Neutrophil (primary cell): ENCODE measurements at regions not wholly inside any gene's neighbourhood (a gene's known extent, or its start where the extent isn't known, plus 50 kb on each side); places are given as distances from the start of the nearest gene placed in this dataset.
"Not testable (repeated sequence)": the region's sequence is repeated elsewhere in the genome, so short reads cannot be mapped to it uniquely, and the experiment has no call there.

Experiments used
- H3K27ac ChIP-seq: fragments of 200-600 bp; sonication (generic); 2 replicates; pipeline ENCODE4 v1.5.1; 2016; ENCODE audit warnings: mild to moderate bottlenecking, moderate library complexity
- H3K27me3 ChIP-seq: fragments of 200-600 bp; sonication (generic); 2 replicates; pipeline ENCODE4 v1.6.0; 2016; ENCODE audit warnings: mild to moderate bottlenecking
- H3K36me3 ChIP-seq: fragments of 200-600 bp; sonication (generic); 2 replicates; pipeline ENCODE4 v1.5.1; 2017
- H3K4me1 ChIP-seq, 2 experiments: fragments of 200-600 bp in 1 of 2; sonication (generic) in 1 of 2; 1 replicate in 1 of 2; 2 replicates in 1 of 2; pipeline versions ENCODE4 v1.5.1 to v1.6.1; 2013 to 2016; ENCODE audit warnings: low read depth in 1 of 2, low read length in 1 of 2, mild to moderate bottlenecking in 1 of 2, moderate library complexity in 1 of 2; ENCODE audit not compliant: control insufficient read depth in 1 of 2, insufficient read depth in 1 of 2
- H3K4me3 ChIP-seq, 2 experiments: fragments of 200-600 bp in 1 of 2; sonication (generic) in 1 of 2; 1 replicate in 1 of 2; 2 replicates in 1 of 2; pipeline ENCODE4 v1.5.1; 2013 to 2016; ENCODE audit warnings: low read depth in 1 of 2, low read length in 1 of 2, mild to moderate bottlenecking in 1 of 2, moderate library complexity in 1 of 2
- H3K9me3 ChIP-seq: fragments of 200-600 bp; sonication (generic); 2 replicates; pipeline ENCODE4 v1.5.1; 2016
- TF ChIP-seq, protein P1 (sequence below): fragments of 200-600 bp; sonication (generic); IDR thresholded peaks from 2 replicates; pipeline ENCODE4 v1.5.1; 2016; ENCODE audit warnings: antibody characterized with exemption

DNA sequence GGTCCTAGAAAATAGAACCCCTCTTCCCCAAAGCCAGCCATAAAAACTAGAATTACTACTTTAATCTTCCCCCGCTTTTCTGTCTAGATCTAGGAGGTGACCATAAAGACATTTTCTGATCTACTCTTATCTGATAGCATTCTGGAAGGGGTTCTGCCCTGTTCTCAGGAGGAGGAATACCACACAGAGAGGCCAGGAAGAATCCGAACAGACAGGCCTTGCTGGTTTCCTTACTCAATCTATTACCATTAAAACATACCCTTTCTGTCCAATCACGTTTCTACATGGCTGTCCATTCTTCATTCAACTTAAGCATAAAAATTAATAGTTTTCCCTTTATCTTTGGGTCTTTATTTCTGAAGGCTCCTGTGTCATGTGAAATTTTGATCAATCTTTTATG is 198.7 kb downstream of the GPAT3 start:
- Histone ChIP-seq H3K9me3 (no peaks in the 10 kb centered on the region), H3K36me3 (no peaks in the 10 kb centered on the region)
- TF ChIP-seq, protein P1, sequence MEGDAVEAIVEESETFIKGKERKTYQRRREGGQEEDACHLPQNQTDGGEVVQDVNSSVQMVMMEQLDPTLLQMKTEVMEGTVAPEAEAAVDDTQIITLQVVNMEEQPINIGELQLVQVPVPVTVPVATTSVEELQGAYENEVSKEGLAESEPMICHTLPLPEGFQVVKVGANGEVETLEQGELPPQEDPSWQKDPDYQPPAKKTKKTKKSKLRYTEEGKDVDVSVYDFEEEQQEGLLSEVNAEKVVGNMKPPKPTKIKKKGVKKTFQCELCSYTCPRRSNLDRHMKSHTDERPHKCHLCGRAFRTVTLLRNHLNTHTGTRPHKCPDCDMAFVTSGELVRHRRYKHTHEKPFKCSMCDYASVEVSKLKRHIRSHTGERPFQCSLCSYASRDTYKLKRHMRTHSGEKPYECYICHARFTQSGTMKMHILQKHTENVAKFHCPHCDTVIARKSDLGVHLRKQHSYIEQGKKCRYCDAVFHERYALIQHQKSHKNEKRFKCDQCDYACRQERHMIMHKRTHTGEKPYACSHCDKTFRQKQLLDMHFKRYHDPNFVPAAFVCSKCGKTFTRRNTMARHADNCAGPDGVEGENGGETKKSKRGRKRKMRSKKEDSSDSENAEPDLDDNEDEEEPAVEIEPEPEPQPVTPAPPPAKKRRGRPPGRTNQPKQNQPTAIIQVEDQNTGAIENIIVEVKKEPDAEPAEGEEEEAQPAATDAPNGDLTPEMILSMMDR: no peak

DNA sequence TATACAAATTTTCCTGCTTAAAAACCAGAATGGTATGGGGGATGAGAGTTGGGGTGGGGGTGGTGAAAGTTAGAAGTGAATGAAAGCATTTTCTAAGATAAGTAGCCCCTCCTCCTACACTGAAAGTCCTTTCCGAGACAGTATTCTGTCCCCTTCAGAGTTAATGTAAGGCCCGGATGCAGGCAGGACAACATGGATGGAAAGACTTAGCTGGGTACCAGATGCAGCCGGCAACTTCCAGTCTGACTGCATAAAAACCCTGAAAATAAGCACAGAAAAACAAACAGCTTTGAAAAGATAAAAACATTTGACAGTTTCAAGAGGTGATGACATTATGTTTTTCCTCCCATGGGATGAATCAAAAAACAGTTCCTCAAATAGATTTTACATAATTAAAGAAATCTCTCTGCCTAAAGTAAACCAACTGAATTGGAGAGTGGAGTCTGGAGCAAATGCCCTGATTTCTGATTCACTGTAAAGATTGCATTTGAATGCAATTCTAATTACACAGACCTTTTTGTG is 196.3 kb downstream of the GPAT3 start:
- TF ChIP-seq, protein P1: no peak
- H3K27me3 ChIP-seq: no peaks in the 10 kb centered on the region
- H3K36me3 ChIP-seq: no peaks in the 10 kb centered on the region
- H3K9me3 ChIP-seq: no peaks in the 10 kb centered on the region
- no peaks in the 10 kb centered on the region for H3K4me1 ChIP-seq
- H3K27ac ChIP-seq: no peak overlapping the region
- H3K4me3 ChIP-seq: no peak overlapping the region

More for the DNA sequence above, 198.7 kb downstream of the GPAT3 start:
- Histone ChIP-seq H3K4me3 (no peak overlapping the region), H3K27me3 (no peaks in the 10 kb centered on the region), H3K4me1 (no peaks in the 10 kb centered on the region), H3K27ac (no peak overlapping the region)

DNA sequence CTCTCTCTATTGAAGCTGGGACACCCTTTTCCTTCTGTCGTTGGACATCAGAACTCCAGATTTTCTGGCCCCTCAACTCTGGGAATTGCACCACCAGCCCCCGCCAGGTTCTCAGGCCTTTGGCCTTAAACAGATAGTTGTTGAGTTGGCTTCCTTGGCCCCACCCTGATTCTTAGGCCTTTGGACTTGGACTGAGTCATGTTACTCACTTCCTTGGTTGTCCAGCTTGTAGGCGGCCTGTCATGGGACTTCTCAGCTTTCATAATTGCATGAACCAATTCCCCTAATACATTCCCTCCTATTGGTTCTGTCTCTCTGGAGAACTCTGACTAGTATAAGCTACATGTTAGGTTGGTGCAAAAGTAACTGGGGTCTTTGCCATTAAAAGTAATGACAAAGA is 195.7 kb downstream of the GPAT3 start:
- Histone ChIP-seq H3K36me3 (no peaks in the 10 kb centered on the region), H3K4me1 (no peaks in the 10 kb centered on the region), H3K4me3 (no peak overlapping the region), H3K9me3 (no peaks in the 10 kb centered on the region), H3K27me3 (no peaks in the 10 kb centered on the region), H3K27ac (no peak overlapping the region)
- TF ChIP-seq, protein P1: no peak

DNA sequence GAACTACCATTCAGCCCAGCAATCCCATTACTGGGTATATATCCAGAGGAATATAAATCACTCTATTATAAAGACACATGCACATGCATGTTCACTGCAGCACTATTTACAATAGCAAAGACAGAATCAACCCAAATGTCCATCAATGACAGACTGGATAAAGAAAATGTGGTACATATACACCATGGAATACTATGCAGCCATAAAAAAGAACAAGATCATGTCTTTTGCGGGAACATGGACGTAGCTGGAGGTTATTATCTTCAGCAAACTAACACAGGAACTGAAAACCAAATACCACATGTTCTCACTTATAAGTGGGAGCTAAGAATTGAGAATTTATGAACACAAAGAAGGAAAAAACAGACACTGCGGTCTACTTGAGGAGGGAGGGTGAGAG is 195.1 kb downstream of the GPAT3 start:
- H3K27me3 ChIP-seq, H3K27ac ChIP-seq, H3K9me3 ChIP-seq, H3K4me1 ChIP-seq, H3K4me3 ChIP-seq, H3K36me3 ChIP-seq: not testable (repeated sequence)

DNA sequence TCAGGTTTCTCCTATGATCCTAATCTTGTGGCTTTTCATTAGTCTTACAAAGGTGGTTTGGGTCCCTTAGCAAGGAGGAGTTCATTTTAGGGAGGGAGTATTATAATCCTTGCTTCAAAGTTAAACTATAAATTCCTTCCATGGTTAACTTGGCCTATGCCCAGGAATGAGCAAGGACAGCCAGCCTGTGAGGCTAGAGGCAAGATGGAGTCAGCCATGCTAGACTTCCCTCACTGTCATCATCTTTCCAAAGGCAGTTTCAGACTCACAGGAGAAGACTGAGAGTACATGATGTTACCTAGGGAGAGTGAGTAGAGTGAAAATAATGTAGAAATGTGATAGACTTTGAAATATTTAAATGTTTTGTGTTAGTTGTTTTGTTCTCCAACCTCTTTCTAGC is 192.3 kb downstream of the GPAT3 start:
- Histone ChIP-seq H3K9me3 (no peaks in the 10 kb centered on the region), H3K36me3 (no peaks in the 10 kb centered on the region), H3K27ac (no peak overlapping the region), H3K4me1 (no peaks in the 10 kb centered on the region), H3K27me3 (no peaks in the 10 kb centered on the region), H3K4me3 (no peak overlapping the region)
- TF ChIP-seq, protein P1: no peak

DNA sequence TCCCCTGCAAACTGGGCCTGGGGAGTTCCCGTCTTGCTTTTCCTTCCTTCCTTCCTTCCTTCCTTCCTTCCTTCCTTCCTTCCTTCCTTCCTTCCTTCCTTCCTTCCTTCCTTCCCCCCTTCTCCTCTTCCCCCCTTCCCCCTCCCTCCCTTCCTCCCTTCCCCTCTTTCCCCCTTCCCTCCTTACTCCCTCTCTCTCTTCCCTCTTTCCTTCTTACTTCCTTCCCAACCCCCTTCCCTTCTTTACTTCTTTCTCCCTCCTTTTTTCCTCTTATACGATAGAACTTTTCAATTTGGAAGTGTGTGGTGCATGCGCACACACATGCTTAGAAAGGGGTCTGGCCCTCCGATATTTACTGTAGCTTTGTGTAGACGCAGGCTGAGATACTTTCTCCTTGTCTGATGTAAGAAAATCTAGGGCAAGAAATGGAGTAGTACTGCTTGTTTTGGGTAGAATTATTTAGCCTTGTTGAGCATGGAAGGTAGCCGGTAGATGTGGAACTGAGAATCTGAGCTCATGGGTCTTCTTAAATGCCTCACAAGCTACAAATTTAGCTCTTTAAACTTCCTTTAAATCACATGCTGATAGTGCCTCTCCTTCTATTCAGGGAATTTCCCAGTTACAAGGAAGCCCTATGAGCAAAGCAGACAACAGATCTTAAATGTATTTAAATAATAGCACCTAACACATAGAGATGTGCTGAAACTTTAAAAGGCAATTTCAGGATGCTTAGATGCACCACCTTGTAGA is 189.6 kb downstream of the GPAT3 start:
- Histone ChIP-seq H3K9me3 (no peaks in the 10 kb centered on the region), H3K36me3 (no peaks in the 10 kb centered on the region), H3K27ac (no peak overlapping the region), H3K27me3 (no peaks in the 10 kb centered on the region), H3K4me3 (no peak overlapping the region), H3K4me1 (no peaks in the 10 kb centered on the region)
- TF ChIP-seq, protein P1: no peak
